ENCODE measurements at regions not wholly inside any gene's neighbourhood (a gene's known extent, or its start where the extent isn't known, plus 50 kb on each side); places are given as distances from the start of the nearest gene placed in this dataset.
"Not testable (repeated sequence)": the region's sequence is repeated elsewhere in the genome, so short reads cannot be mapped to it uniquely, and the experiment has no call there.

- DNase-seq = no peak
Observed at GRCh38 chr21:33971492-33972013, 55.9 kb upstream of the ATP5PO start.

DNA sequence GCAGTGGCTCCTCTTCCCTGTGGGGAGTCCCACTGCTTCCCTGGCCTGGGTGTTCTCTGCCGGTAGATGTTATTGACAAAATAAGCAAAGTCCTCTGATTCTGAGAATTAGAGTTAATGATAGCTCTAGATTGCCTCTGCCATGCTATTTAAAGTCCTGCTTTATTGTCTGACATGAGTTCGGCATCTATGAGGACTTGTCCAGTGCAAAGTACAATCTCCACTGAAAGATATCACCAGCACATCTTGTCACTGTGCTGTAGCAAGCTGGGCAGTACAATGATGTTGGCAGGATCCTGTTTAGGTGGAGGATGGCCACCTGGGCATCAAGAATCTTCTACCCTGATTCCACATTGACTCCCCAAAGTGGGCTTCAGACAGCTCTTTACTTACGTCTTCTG is 54.0 kb upstream of the ATP5PO start:
- no peak for DNase-seq

DNA sequence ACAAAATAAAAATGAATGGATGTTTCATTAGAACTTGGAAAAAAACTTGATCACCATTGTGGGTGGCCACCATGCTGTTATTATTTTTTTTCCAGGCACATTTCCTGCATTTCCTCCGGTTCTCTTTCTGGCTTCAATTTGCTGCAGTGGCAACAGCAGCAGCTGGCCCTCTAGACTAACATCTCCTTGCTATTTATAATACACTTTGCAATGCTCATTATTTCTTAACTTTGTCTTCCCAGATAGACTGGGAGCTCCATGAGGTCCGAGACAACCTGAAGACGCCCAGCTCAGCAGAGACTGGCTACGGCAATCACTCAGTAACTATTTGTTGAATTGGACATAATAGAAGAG is 53.4 kb upstream of the ATP5PO start:
- no peak for DNase-seq

DNA sequence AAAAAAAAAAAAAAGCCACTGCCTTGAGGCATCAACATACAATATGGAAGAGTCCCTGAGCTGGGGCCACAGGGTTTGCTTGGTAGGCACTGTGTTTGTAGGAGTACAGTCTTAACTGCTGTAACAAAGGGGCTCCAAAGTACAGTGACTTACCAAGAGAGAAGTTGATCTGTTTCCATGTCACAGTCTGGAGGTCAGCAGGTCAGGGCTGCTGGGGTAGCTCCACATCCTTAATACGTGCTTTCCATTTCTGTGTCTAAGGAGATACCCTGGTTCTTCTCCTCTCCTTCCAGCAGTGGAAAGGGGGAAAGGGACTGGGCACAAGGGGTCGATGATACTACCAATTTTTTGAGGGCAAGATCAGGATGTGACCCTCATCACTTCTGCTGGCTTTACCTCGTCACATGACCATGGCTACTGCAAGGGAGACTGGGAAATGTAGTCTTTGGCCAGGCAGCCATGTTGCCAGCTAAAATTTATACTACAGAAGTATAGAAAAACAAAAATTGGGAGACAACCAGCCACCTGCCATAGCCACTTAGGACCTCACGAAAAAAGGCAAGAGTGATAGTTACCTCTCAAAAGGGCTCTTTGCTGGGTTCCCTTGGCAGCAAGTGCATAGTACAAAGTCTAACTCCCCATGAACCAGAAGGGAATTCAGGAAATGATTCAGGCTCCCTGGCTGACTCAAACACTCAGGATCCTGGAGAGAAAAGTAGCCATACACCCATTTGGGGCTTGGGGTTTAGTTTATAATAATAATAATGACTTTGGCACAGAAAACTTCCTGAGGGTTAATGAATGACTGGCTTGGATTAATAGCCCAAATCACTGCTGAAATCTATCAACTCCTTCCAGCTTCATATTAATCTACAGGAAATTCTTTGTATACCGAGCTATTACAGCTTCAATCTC is 52.7 kb upstream of the ATP5PO start:
- no peak for DNase-seq

DNA sequence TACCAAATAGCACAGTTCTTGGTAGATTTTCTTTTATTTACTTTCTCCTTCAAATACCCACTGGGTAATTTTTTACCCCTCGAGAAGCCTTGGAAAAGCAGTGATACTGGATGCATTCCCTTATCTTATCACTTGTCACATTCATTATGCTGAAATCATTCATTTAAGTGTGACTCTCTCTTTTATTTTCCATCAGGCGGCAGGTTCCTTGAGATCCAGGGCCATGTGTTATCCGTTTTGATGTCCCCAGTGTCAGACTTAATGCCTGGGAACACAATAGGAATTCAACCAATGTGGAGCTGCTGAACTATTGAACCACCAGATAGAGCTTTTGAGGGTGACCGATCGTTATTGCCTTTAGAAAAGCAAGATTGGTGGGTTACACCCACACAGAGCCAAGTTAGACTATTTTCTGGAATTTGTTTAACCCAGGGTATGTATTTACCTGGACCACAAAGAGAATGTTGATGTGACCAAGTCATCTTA is 51.5 kb upstream of the ATP5PO start:
- no peak for DNase-seq

- no peak for DNase-seq
Observed at GRCh38 chr21:33966324-33966949, 50.8 kb upstream of the ATP5PO start.

- not testable (repeated sequence) for DNase-seq
Observed at GRCh38 chr21:33965662-33966061, 50.1 kb upstream of the ATP5PO start.
